ENCODE measurements at regions not wholly inside any gene's neighbourhood (a gene's known extent, or its start where the extent isn't known, plus 50 kb on each side); places are given as distances from the start of the nearest gene placed in this dataset.

DNA sequence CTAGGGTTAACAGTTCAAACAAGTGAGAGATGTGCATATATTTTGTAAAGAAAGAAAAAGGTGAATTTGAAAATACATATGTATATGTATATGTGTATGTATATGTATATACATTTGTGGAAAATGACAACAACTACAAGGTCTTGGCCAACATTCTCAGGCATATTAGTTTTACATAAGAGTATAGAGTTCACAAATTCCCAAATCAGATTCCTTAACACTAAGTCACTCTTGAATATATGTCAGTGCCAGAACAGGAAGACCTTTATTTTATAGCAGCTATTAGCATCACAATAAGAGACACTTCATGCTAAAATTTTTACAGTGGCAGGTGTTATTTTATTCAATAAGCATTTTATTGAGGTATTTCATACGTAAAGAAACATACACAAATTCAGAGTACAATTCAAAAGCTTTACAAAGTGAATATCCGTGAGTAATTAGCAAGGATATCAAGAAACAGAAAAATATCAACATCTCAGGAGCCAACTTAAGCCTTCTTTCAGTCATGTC, 179.7 kb downstream of the SLC6A15 start:
- H3K18ac ChIP-seq (ENCODE audit: extremely low read depth, low read length) = no peak overlapping the region
- H3K4me2 ChIP-seq (ENCODE audit: insufficient read depth in 1 of 2, low read depth in 2 of 2, low read length in 2 of 2) = no peak overlapping the region
- no peak overlapping the region for H2BK120ac ChIP-seq (replicated peaks; ENCODE audit: low read depth, low read length)
- H3K27me3 ChIP-seq (replicated peaks in 1 of 4; ENCODE audit: control insufficient read depth in 3 of 4, extremely low read depth in 1 of 4, insufficient read depth in 3 of 4, low read length in 3 of 4) = no peaks in the 10 kb centered on the region
- no peaks in the 10 kb centered on the region for H3K36me3 ChIP-seq (ENCODE audit: control insufficient read depth in 2 of 4, insufficient read depth in 4 of 4, low read length in 3 of 4)
- H3K9ac ChIP-seq (replicated peaks in 1 of 4; ENCODE audit: extremely low read depth in 1 of 4, low read depth in 3 of 4, low read length in 3 of 4) = no peak overlapping the region
- TF ChIP-seq BRCA1 (IDR thresholded peaks at IDR 0.05; ENCODE audit: low read depth, low read length) = no peak
- H2BK20ac ChIP-seq (ENCODE audit: low read length) = no peak overlapping the region
- peaks cover 0 to 10% (median 4%) of the 10 kb centered on the region in 4 experiments; a peak in 4 of 7 replicates for H3K4me1 ChIP-seq (replicated peaks in 1 of 4; ENCODE audit: control insufficient read depth in 3 of 4, insufficient read depth in 4 of 4, low read length in 3 of 4)
- ChIA-PET POLR2A (ENCODE audit: partially characterized antibody) (no interaction called here), CTCF (ENCODE audit: partially characterized antibody) (no interaction called here)
- H3K56ac ChIP-seq (replicated peaks; ENCODE audit: insufficient read length, low read depth, low read length) = no peak overlapping the region
- no peak overlapping the region for H4K91ac ChIP-seq (replicated peaks; ENCODE audit: insufficient read length, low read length)
- H2AK5ac ChIP-seq (ENCODE audit: low read depth, low read length) = no peak overlapping the region
- H4K8ac ChIP-seq (ENCODE audit: extremely low read depth, insufficient read depth, low read length) = no peak overlapping the region
- H3K9me3 ChIP-seq (ENCODE audit: insufficient read depth in 2 of 2, low read depth in 1 of 2, low read length in 1 of 2) = no peaks in the 10 kb centered on the region
- no peak for FAIRE-seq
- H3K27ac ChIP-seq (ENCODE audit: low read depth, low read length) = no peak overlapping the region
- no peaks in the 10 kb centered on the region for H3K23me2 ChIP-seq (ENCODE audit: low read depth, low read length)
- H3K14ac ChIP-seq (ENCODE audit: insufficient read length) = no peak overlapping the region
- no peak overlapping the region for H4K5ac ChIP-seq (ENCODE audit: insufficient read length, low read depth, low read length)
- WGBS, 2 experiments (ENCODE audit: extremely low coverage in 1 of 2, insufficient coverage in 1 of 2, insufficient read length in 1 of 2, insufficient replicate concordance in 2 of 2, low coverage in 1 of 2, low lambda C conversion rate in 2 of 2, missing lambda C conversion rate in 1 of 2) = 80% methylated on average over 2 of the region's 2 CpGs; no CpG with 5 or more reads in 1 of the 2 experiments
- no peaks in the 10 kb centered on the region for H3K79me2 ChIP-seq (ENCODE audit: control insufficient read depth in 1 of 2, insufficient read depth in 2 of 2, low read length in 2 of 2)
- no peak for DNase-seq (ENCODE audit: low read depth in 1 of 2, low spot score in 2 of 2)
- H2BK15ac ChIP-seq (ENCODE audit: low read length) = no peak overlapping the region
- no peak overlapping the region for H3K23ac ChIP-seq (ENCODE audit: insufficient read length)
- H2AFZ ChIP-seq (ENCODE audit: low read length) = no peak overlapping the region
- H3K4me3 ChIP-seq (ENCODE audit: extremely low read depth in 1 of 4, insufficient read depth in 2 of 4, low read depth in 3 of 4, low read length in 4 of 4) = no peak overlapping the region
- H3K79me1 ChIP-seq (ENCODE audit: low read depth, low read length) = no peaks in the 10 kb centered on the region
- H4K20me1 ChIP-seq (replicated peaks in 1 of 2; ENCODE audit: control insufficient read depth in 1 of 2, insufficient read depth in 2 of 2, low read length in 2 of 2) = no peaks in the 10 kb centered on the region
- H3K4ac ChIP-seq (replicated peaks; ENCODE audit: insufficient read length, low read depth, low read length) = no peak overlapping the region
- H2BK5ac ChIP-seq (ENCODE audit: low read depth, low read length) = no peak overlapping the region
- H2BK12ac ChIP-seq (ENCODE audit: low read depth, low read length) = no peak overlapping the region

Data from H1 (cell line).